Left renal pelvis (tissue), 4 donors: ENCODE measurements at regions not wholly inside any gene's neighbourhood (a gene's known extent, or its start where the extent isn't known, plus 50 kb on each side); places are given as distances from the start of the nearest gene placed in this dataset.

ENCODE experiments used
- DNase-seq, 4 donors: peaks; one replicate each; pipeline ENCODE4 v3.0.0-alpha.2; 2013; ENCODE audit warnings: low read depth in 4 of 4, low spot score in 3 of 4

DNA sequence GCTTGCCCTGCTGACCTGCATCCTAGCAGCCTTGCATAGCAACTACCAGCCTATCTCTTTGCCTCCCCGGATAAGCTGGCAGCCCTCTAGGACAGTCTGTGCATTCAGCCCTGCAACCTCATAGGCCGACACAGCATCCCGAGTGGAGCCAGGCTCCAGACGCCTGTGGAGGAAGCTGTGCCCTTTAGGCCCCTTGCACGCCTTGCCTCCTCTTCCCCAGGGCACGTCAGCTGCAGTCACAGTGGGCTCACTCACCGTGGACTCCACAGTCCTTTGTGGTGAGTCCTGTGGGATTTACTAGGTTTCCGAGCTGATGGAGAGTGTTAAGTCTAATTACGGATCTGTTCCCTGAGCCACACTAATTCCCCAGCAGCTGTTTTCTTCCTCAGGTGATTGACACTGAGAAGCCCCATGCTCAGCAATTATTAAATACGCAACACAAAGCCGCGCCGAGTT is 540.0 kb downstream of the TCERG1L start:
- DNase-seq, result no peak

- no peak for DNase-seq
Measured at GRCh38 chr10:130772056-130772455, 539.5 kb downstream of the TCERG1L start.

- no peak for DNase-seq
Measured at GRCh38 chr10:130772676-130773075, 538.8 kb downstream of the TCERG1L start.

DNA sequence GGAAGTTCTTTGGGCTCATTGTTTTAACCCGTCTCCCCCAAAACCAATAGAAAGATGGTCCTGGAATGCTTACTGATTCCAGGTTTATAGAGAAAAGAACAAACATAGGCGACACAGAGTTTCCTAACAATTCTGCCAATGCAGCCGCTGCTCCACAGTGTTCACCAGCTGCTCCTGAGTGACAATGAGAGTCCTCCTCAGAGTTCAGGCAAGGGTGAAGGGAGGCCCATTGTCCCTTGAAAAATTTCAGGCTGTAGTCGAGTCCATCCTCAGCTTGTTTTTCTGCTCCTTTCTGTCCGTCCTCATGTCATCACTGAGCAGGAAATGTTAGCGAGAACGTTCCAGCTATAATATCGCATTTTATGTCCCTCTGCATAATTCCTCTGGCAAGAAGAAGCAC is 537.6 kb downstream of the TCERG1L start:
- DNase-seq, result no peak

GRCh38 chr10:130774871-130775270 is 536.6 kb downstream of the TCERG1L start:
- no peak for DNase-seq

- DNase-seq, result no peak
Measured at GRCh38 chr10:130775311-130775710, 536.2 kb downstream of the TCERG1L start.

GRCh38 chr10:130776724-130777123 is 534.8 kb downstream of the TCERG1L start:
- no peak for DNase-seq

DNA sequence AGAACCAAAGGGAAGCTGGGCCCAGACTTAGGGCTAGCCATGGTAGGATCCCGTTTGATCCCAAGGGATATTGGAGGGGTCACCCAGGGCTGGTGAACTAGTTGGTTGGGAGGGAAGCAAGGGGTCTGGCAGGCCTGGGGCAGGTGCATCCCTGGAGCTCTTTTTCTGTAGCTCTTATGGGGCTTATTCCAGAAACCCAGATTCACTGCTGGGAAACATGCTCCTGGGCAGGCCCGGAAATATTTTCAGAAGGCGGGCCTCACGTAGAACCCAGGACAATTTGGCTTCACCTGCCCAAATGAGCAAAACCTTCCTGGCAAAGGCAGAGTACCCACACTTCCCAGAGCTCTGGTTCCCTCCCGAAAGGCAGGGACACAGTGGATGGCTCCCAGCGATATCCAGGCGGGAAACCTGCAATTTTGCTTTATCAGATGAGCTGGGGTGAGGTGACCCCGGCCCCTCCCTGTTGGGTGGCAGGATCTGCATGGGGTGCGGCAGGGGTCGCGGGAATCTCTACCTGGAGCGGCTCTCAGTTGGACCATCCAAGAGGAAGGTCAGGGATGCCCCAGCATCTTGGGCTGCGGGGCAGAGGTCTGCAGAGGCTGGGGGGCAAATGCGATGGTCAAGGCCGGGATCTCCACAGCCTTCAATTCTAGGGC is 533.9 kb downstream of the TCERG1L start:
- no peak for DNase-seq

GRCh38 chr10:130778166-130778545 is 533.4 kb downstream of the TCERG1L start:
- DNase-seq, result no peak

- DNase-seq, result no peak
Measured at GRCh38 chr10:130780763-130781162, 530.8 kb downstream of the TCERG1L start.

GRCh38 chr10:130781206-130781605 is 530.3 kb downstream of the TCERG1L start:
- no peak for DNase-seq

GRCh38 chr10:130781623-130782022 is 529.9 kb downstream of the TCERG1L start:
- no peak for DNase-seq

- no peak for DNase-seq
Measured at GRCh38 chr10:130782467-130782866, 529.1 kb downstream of the TCERG1L start.

DNA sequence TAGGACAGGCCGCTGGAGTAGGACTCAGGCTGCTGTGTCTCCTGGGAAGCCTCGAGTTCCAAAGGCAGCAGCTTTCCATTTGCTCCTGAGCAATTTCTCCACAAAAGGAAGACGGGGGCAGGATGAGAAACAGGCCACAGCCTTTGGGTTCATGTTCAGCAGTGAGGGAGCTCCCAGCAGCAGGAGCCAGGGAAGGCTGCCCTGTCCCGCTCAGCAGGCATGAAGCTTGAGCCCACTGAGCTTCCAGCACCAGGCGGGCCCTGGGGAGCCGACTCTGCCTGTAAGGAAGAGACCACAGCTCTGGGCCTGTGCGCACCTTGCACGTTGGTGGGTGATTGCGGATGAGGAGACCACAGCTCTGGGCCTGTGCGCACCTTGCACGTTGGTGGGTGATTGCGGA is 527.2 kb downstream of the TCERG1L start:
- no peak for DNase-seq

DNA sequence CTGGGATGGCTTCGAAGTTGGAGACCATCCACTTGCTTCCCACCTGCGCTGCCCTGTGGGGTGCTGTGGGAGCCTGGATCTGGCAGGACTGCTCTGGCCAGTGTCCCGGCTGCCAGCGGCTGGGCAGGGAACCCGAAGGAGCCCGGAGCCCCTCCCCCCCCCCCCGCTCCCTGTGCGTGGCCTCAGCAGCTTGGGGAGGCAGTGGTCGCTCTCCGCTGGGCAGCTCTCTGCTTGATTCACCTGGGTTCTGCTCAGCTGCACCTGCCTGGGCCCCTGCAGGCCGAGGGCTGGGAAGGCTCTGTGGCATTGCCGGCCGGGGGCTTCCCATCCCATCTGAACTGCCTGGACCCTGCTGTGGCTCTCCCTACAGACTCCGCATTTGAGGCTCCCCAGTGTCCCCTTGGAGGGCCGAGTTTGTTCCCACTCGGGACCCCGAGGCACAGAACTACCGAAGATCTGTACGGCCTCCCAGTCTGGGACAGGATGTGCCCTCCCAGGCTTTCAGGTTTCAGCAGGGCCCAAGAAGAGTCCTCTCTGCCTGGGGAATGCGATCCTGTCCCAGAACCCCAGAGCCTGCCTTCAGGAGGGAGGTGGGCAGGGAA is 525.1 kb downstream of the TCERG1L start:
- no peak for DNase-seq

GRCh38 chr10:130787243-130787642 is 524.3 kb downstream of the TCERG1L start:
- no peak for DNase-seq

- no peak for DNase-seq
Measured at GRCh38 chr10:130787821-130788220, 523.7 kb downstream of the TCERG1L start.

GRCh38 chr10:130790339-130790738 is 521.2 kb downstream of the TCERG1L start:
- no peak for DNase-seq

DNA sequence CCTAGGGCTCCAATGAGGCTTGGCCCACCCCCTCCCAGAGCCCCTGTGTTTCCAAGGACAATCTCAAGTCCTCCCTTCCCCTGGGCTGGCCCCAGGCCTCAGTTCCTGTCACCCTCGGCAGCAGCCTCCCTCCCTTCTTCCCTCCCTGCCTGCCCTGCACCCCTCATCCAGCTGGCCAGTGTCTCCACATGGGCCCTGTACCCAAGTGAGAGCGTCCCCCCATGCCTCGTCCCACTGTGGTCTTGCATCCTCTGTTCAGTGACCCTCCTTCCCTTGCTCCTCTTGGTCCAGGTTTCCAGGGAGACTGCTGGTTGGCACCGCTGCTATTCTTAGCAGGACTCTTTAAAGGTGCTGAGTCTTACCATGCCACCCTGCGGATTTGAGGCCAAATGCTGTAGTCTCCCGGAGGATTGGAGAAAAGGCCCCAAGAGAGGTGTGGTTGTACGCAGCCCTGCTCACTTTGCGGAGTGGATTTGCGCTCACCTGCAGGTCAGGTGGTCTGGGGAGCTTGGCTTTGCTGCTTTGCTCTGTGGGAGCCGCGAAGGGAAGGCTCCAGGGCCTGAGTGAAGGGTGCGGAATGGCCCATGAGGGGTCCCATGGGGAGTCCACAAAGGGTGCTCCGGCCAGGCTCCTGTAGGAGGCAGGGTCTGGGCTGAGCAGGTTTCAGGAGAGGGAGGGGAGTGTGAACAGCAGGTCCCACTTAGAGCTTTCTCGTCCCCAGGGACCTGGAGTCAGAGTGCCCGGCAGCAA is 519.2 kb downstream of the TCERG1L start:
- no peak for DNase-seq

DNA sequence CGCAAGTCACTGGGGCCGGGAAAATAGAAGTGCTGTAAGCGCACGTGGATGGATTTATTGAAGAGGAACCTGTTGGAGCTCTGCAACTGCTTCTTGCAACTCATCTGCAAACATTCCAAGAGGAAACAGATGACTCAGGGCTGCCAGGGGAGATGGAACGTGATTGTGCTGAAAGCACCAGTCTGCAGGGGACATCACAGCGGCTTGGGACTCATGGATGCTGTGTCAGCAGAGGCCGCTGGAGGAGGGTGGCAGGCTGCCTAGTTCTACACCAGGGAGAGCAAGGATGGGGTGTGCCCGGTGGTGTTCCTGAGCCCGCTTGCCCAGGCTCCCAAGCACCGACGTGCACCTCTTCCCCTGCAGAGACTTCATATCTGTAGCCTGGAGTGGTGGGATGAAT is 515.7 kb downstream of the TCERG1L start:
- DNase-seq, result no peak

- DNase-seq, result no peak
Measured at GRCh38 chr10:130799532-130799931, 512.0 kb downstream of the TCERG1L start.

DNA sequence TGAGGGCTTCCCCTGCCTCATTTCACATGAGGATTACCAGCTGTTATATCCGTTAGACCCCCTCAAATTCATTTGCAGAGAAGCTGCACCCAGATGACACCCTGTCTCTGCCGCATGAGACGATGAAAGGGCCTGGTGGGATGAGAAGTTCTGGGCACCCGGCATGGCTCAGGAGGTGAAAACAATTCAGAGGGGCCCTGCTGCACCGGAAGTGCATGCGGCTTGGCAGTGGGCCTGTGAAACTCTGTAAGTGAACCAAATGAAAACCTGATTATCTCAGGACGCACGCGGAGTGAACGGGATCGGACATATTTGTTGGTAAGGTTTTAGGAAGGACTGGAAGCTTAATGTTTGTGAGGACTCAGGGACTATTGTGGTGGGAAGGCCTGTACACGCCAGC is 511.2 kb downstream of the TCERG1L start:
- no peak for DNase-seq
